ENCODE measurements at regions not wholly inside any gene's neighbourhood (a gene's known extent, or its start where the extent isn't known, plus 50 kb on each side); places are given as distances from the start of the nearest gene placed in this dataset.

DNA sequence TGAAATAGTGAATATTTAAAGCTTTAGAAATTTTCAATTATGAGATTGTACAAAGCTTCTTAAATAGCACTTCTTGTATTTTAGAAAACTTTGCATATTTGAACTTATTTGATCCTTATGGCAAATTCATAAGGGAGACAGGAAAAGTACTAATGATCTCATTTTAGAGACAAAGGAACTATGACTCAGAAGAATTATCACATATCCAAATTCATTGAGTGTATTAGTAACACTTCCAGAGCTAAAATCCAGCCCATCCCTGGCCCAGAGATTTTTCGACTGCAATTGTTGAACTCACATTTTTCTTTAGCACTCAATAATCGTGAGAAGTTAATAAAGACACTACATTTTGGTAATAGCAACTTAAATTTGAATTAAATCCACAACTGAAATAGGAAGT, 704.3 kb downstream of the EPM2A start:
- FAIRE-seq = no peak
- no peak for DNase-seq (ENCODE audit: low read depth in 1 of 2, low spot score in 2 of 2)

More for the DNA sequence above, 704.3 kb downstream of the EPM2A start:
- no peak overlapping the region for H3K4me2 ChIP-seq (ENCODE audit: insufficient read depth in 1 of 2, low read depth in 2 of 2, low read length in 2 of 2)
- 90% methylated on average over 2 of the region's 2 CpGs; no CpG with 5 or more reads in 1 of the 2 experiments for WGBS, 2 experiments (ENCODE audit: extremely low coverage in 1 of 2, insufficient coverage in 1 of 2, insufficient read length in 1 of 2, insufficient replicate concordance in 2 of 2, low coverage in 1 of 2, low lambda C conversion rate in 2 of 2, missing lambda C conversion rate in 1 of 2)
- H4K8ac ChIP-seq (ENCODE audit: extremely low read depth, insufficient read depth, low read length) = no peak overlapping the region
- H3K4me1 ChIP-seq (replicated peaks in 1 of 4; ENCODE audit: control insufficient read depth in 3 of 4, insufficient read depth in 4 of 4, low read length in 3 of 4) = no peaks in the 10 kb centered on the region
- no peak overlapping the region for H3K56ac ChIP-seq (replicated peaks; ENCODE audit: insufficient read length, low read depth, low read length)
- H3K18ac ChIP-seq (ENCODE audit: extremely low read depth, low read length) = no peak overlapping the region
- no peak overlapping the region for H3K4me3 ChIP-seq (ENCODE audit: extremely low read depth in 1 of 4, insufficient read depth in 2 of 4, low read depth in 3 of 4, low read length in 4 of 4)
- no peak overlapping the region for H3K23ac ChIP-seq (ENCODE audit: insufficient read length)
- CTCF ChIA-PET (ENCODE audit: partially characterized antibody) = interaction anchor here (2.2 kb wide), 1 partner anchor 12 kb away, joined by 13 read pairs; no protein-coding TSS in a partner anchor
- no peaks in the 10 kb centered on the region for H3K79me2 ChIP-seq (ENCODE audit: control insufficient read depth in 1 of 2, insufficient read depth in 2 of 2, low read length in 2 of 2)
- no peak overlapping the region for H3K14ac ChIP-seq (ENCODE audit: insufficient read length)
- H3K27me3 ChIP-seq (replicated peaks in 1 of 4; ENCODE audit: control insufficient read depth in 3 of 4, extremely low read depth in 1 of 4, insufficient read depth in 3 of 4, low read length in 3 of 4) = no peaks in the 10 kb centered on the region
- no peak overlapping the region for H2AK5ac ChIP-seq (ENCODE audit: low read depth, low read length)
- no peaks in the 10 kb centered on the region for H3K79me1 ChIP-seq (ENCODE audit: low read depth, low read length)
- no peak overlapping the region for H2BK12ac ChIP-seq (ENCODE audit: low read depth, low read length)
- H3K36me3 ChIP-seq (ENCODE audit: control insufficient read depth in 2 of 4, insufficient read depth in 4 of 4, low read length in 3 of 4) = no peaks in the 10 kb centered on the region
- no peaks in the 10 kb centered on the region for H3K23me2 ChIP-seq (ENCODE audit: low read depth, low read length)
- no peak overlapping the region for H2AFZ ChIP-seq (ENCODE audit: low read length)
- H2BK120ac ChIP-seq (replicated peaks; ENCODE audit: low read depth, low read length) = no peak overlapping the region
- H3K9me3 ChIP-seq (ENCODE audit: insufficient read depth in 2 of 2, low read depth in 1 of 2, low read length in 1 of 2) = no peaks in the 10 kb centered on the region
- H4K5ac ChIP-seq (ENCODE audit: insufficient read length, low read depth, low read length) = no peak overlapping the region
- H3K27ac ChIP-seq (ENCODE audit: low read depth, low read length) = no peak overlapping the region
- H4K20me1 ChIP-seq (replicated peaks in 1 of 2; ENCODE audit: control insufficient read depth in 1 of 2, insufficient read depth in 2 of 2, low read length in 2 of 2) = no peaks in the 10 kb centered on the region
- H3K9ac ChIP-seq (replicated peaks in 1 of 4; ENCODE audit: extremely low read depth in 1 of 4, low read depth in 3 of 4, low read length in 3 of 4) = no peak overlapping the region
- POLR2A ChIA-PET (ENCODE audit: partially characterized antibody) = no interaction called here
- H4K91ac ChIP-seq (replicated peaks; ENCODE audit: insufficient read length, low read length) = no peak overlapping the region
- TF ChIP-seq CTCF (IDR thresholded peaks at IDR 0.05; ENCODE audit: control extremely low read depth in 1 of 3, insufficient read depth in 1 of 3, low read depth in 1 of 3, low read length in 3 of 3) = no peak
- TF ChIP-seq TCF12 (IDR thresholded peaks at IDR 0.05; ENCODE audit: low read depth, low read length) = no peak
- TF ChIP-seq, protein P1, sequence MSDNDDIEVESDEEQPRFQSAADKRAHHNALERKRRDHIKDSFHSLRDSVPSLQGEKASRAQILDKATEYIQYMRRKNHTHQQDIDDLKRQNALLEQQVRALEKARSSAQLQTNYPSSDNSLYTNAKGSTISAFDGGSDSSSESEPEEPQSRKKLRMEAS (IDR thresholded peaks at IDR 0.05) = no peak
- no peak overlapping the region for H2BK20ac ChIP-seq (ENCODE audit: low read length)
- H2BK5ac ChIP-seq (ENCODE audit: low read depth, low read length) = no peak overlapping the region
- H2BK15ac ChIP-seq (ENCODE audit: low read length) = no peak overlapping the region
- no peak overlapping the region for H3K4ac ChIP-seq (replicated peaks; ENCODE audit: insufficient read length, low read depth, low read length)

Measured in H1 (cell line).